GM18505 (cell line): ENCODE measurements at regions not wholly inside any gene's neighbourhood (a gene's known extent, or its start where the extent isn't known, plus 50 kb on each side); places are given as distances from the start of the nearest gene placed in this dataset.

Experiments
- ATAC-seq: cut with Tn5 transposase; IDR thresholded peaks from one replicate; pipeline ENCODE4 v1.9.1; 2021; ENCODE audit not compliant: unreplicated experiment
- POLR2A ChIP-seq: IDR thresholded peaks from 4 replicates; pipeline ENCODE4 v1.6.1; 2011; ENCODE audit warnings: borderline replicate concordance; ENCODE audit not compliant: insufficient read depth, insufficient read length; ENCODE audit errors: extremely low read depth

- no peak for ATAC-seq
- no peak for TF ChIP-seq POLR2A
Observed at GRCh38 chr3:152190636-152191183, 78.0 kb upstream of the MBNL1 start.

GRCh38 chr3:152192050-152192449 lies 76.7 kb upstream of the MBNL1 start:
- ATAC-seq: no peak
- TF ChIP-seq POLR2A: no peak

- ATAC-seq: peak; percentile 4
- TF ChIP-seq POLR2A: no peak
Observed at GRCh38 chr3:152192936-152193672, 75.6 kb upstream of the MBNL1 start.

GRCh38 chr3:152193673-152194267 lies 75.0 kb upstream of the MBNL1 start:
- TF ChIP-seq POLR2A: no peak
- ATAC-seq: peak; percentile 55

GRCh38 chr3:152195206-152195605 lies 73.5 kb upstream of the MBNL1 start:
- TF ChIP-seq POLR2A: no peak
- no peak for ATAC-seq

- TF ChIP-seq POLR2A: no peak
- ATAC-seq: peak; percentile 37
Observed at GRCh38 chr3:152196782-152197181, 71.9 kb upstream of the MBNL1 start.

- ATAC-seq: no peak
- no peak for TF ChIP-seq POLR2A
Observed at GRCh38 chr3:152197451-152197850, 71.3 kb upstream of the MBNL1 start.

GRCh38 chr3:152197937-152198336 lies 70.8 kb upstream of the MBNL1 start:
- ATAC-seq: peak; percentile 20
- TF ChIP-seq POLR2A: no peak

GRCh38 chr3:152198665-152199064 lies 70.1 kb upstream of the MBNL1 start:
- no peak for ATAC-seq

GRCh38 chr3:152199102-152199840 lies 69.5 kb upstream of the MBNL1 start:
- no peak for ATAC-seq
- TF ChIP-seq POLR2A: no peak

More at GRCh38 chr3:152198665-152199064, 70.1 kb upstream of the MBNL1 start:
- TF ChIP-seq POLR2A: no peak

- no peak for ATAC-seq
- TF ChIP-seq POLR2A: no peak
Observed at GRCh38 chr3:152200476-152201420, 68.0 kb upstream of the MBNL1 start.

GRCh38 chr3:152202976-152203626 lies 65.6 kb upstream of the MBNL1 start:
- no peak for TF ChIP-seq POLR2A
- ATAC-seq: no peak
